ENCODE measurements at regions not wholly inside any gene's neighbourhood (a gene's known extent, or its start where the extent isn't known, plus 50 kb on each side); places are given as distances from the start of the nearest gene placed in this dataset.
"Not testable (repeated sequence)": the region's sequence is repeated elsewhere in the genome, so short reads cannot be mapped to it uniquely, and the experiment has no call there.

GRCh38 chr3:101913168-101913567 is 63.9 kb downstream of the NFKBIZ start:
- no peak for DNase-seq
- Histone ChIP-seq H3K4me3 (ENCODE audit: low read length in 2 of 2) (no peak overlapping the region), H3K36me3 (ENCODE audit: control insufficient read depth in 1 of 2, insufficient read depth in 2 of 2, low read length in 1 of 2) (no peaks in the 10 kb centered on the region), H3K27ac (ENCODE audit: low read depth in 1 of 2, low read length in 2 of 2) (no peak overlapping the region), H3K27me3 (ENCODE audit: control insufficient read depth in 1 of 2, insufficient read depth in 2 of 2, low read length in 1 of 2) (no peaks in the 10 kb centered on the region), H3K4me1 (ENCODE audit: control insufficient read depth in 1 of 2, insufficient read depth in 2 of 2, low read length in 2 of 2) (no peaks in the 10 kb centered on the region), H3K9me3 (ENCODE audit: control insufficient read depth, low read length) (no peaks in the 10 kb centered on the region)
- 49 to 52% methylated on average over 2 of the region's 2 CpGs for WGBS, 2 donors
- intact Hi-C loops (cut with DNase I) = no loop called here
- ATAC-seq (ENCODE audit: low FRiP score) = no peak

GRCh38 chr3:101917761-101918160 is 68.4 kb downstream of the NFKBIZ start:
- 98 to 100% methylated on average over 2 of the region's 2 CpGs for WGBS, 2 donors
- H3K4me3 ChIP-seq (ENCODE audit: low read length in 2 of 2); ATAC-seq (ENCODE audit: low FRiP score); H3K4me1 ChIP-seq (ENCODE audit: control insufficient read depth in 1 of 2, insufficient read depth in 2 of 2, low read length in 2 of 2); intact Hi-C loops (cut with DNase I); H3K27ac ChIP-seq (ENCODE audit: low read depth in 1 of 2, low read length in 2 of 2); H3K9me3 ChIP-seq (ENCODE audit: control insufficient read depth, low read length); DNase-seq; H3K36me3 ChIP-seq (ENCODE audit: control insufficient read depth in 1 of 2, insufficient read depth in 2 of 2, low read length in 1 of 2); H3K27me3 ChIP-seq (ENCODE audit: control insufficient read depth in 1 of 2, insufficient read depth in 2 of 2, low read length in 1 of 2): not testable (repeated sequence)

GRCh38 chr3:101922151-101922725 is 72.9 kb downstream of the NFKBIZ start:
- intact Hi-C loops (cut with DNase I); H3K36me3 ChIP-seq (ENCODE audit: control insufficient read depth in 1 of 2, insufficient read depth in 2 of 2, low read length in 1 of 2); DNase-seq; ATAC-seq (ENCODE audit: low FRiP score); H3K27ac ChIP-seq (ENCODE audit: low read depth in 1 of 2, low read length in 2 of 2); H3K27me3 ChIP-seq (ENCODE audit: control insufficient read depth in 1 of 2, insufficient read depth in 2 of 2, low read length in 1 of 2); H3K9me3 ChIP-seq (ENCODE audit: control insufficient read depth, low read length); H3K4me3 ChIP-seq (ENCODE audit: low read length in 2 of 2); H3K4me1 ChIP-seq (ENCODE audit: control insufficient read depth in 1 of 2, insufficient read depth in 2 of 2, low read length in 2 of 2): not testable (repeated sequence)
- WGBS, 2 donors = 83 to 87% methylated on average over 3 of the region's 3 CpGs

GRCh38 chr3:101924621-101925020 is 75.3 kb downstream of the NFKBIZ start:
- H3K27ac ChIP-seq (ENCODE audit: low read depth in 1 of 2, low read length in 2 of 2); H3K9me3 ChIP-seq (ENCODE audit: control insufficient read depth, low read length); H3K36me3 ChIP-seq (ENCODE audit: control insufficient read depth in 1 of 2, insufficient read depth in 2 of 2, low read length in 1 of 2); H3K4me1 ChIP-seq (ENCODE audit: control insufficient read depth in 1 of 2, insufficient read depth in 2 of 2, low read length in 2 of 2); H3K27me3 ChIP-seq (ENCODE audit: control insufficient read depth in 1 of 2, insufficient read depth in 2 of 2, low read length in 1 of 2); DNase-seq; H3K4me3 ChIP-seq (ENCODE audit: low read length in 2 of 2); ATAC-seq (ENCODE audit: low FRiP score); intact Hi-C loops (cut with DNase I): not testable (repeated sequence)
- WGBS, 2 donors = 97 to 100% methylated on average over 2 of the region's 2 CpGs

- H3K9me3 ChIP-seq (ENCODE audit: control insufficient read depth, low read length); H3K4me3 ChIP-seq (ENCODE audit: low read length in 2 of 2); H3K27me3 ChIP-seq (ENCODE audit: control insufficient read depth in 1 of 2, insufficient read depth in 2 of 2, low read length in 1 of 2); H3K36me3 ChIP-seq (ENCODE audit: control insufficient read depth in 1 of 2, insufficient read depth in 2 of 2, low read length in 1 of 2); DNase-seq; H3K27ac ChIP-seq (ENCODE audit: low read depth in 1 of 2, low read length in 2 of 2); H3K4me1 ChIP-seq (ENCODE audit: control insufficient read depth in 1 of 2, insufficient read depth in 2 of 2, low read length in 2 of 2); intact Hi-C loops (cut with DNase I); ATAC-seq (ENCODE audit: low FRiP score): not testable (repeated sequence)
- 94 to 100% methylated on average over 1 of the region's 1 CpG for whole genome bisulfite sequencing, 2 donors
Measured at GRCh38 chr3:101925124-101925523, 75.8 kb downstream of the NFKBIZ start.

GRCh38 chr3:101925564-101925963 is 76.2 kb downstream of the NFKBIZ start:
- WGBS, 2 donors = 64 to 81% methylated on average over 2 of the region's 2 CpGs
- Histone ChIP-seq H3K36me3 (ENCODE audit: control insufficient read depth in 1 of 2, insufficient read depth in 2 of 2, low read length in 1 of 2) (no peaks in the 10 kb centered on the region), H3K4me1 (ENCODE audit: control insufficient read depth in 1 of 2, insufficient read depth in 2 of 2, low read length in 2 of 2) (no peaks in the 10 kb centered on the region), H3K4me3 (ENCODE audit: low read length in 2 of 2) (no peak overlapping the region), H3K27ac (ENCODE audit: low read depth in 1 of 2, low read length in 2 of 2) (no peak overlapping the region), H3K9me3 (ENCODE audit: control insufficient read depth, low read length) (no peaks in the 10 kb centered on the region), H3K27me3 (ENCODE audit: control insufficient read depth in 1 of 2, insufficient read depth in 2 of 2, low read length in 1 of 2) (no peaks in the 10 kb centered on the region)
- ATAC-seq (ENCODE audit: low FRiP score) = no peak
- intact Hi-C loops (cut with DNase I) = no loop called here
- no peak for DNase-seq

- no peak for DNase-seq
- no peak overlapping the region for H3K27ac ChIP-seq (ENCODE audit: low read depth in 1 of 2, low read length in 2 of 2)
- no peaks in the 10 kb centered on the region for H3K27me3 ChIP-seq (ENCODE audit: control insufficient read depth in 1 of 2, insufficient read depth in 2 of 2, low read length in 1 of 2)
- H3K9me3 ChIP-seq (ENCODE audit: control insufficient read depth, low read length) = no peaks in the 10 kb centered on the region
- no peak overlapping the region for H3K4me3 ChIP-seq (ENCODE audit: low read length in 2 of 2)
- no peak for ATAC-seq (ENCODE audit: low FRiP score)
- no peaks in the 10 kb centered on the region for H3K4me1 ChIP-seq (ENCODE audit: control insufficient read depth in 1 of 2, insufficient read depth in 2 of 2, low read length in 2 of 2)
- intact Hi-C loops (cut with DNase I) = no loop called here
- H3K36me3 ChIP-seq (ENCODE audit: control insufficient read depth in 1 of 2, insufficient read depth in 2 of 2, low read length in 1 of 2) = no peaks in the 10 kb centered on the region
- 38 to 41% methylated on average over 7 of the region's 7 CpGs for WGBS, 2 donors
Measured at GRCh38 chr3:101926594-101927105, 77.3 kb downstream of the NFKBIZ start.

GRCh38 chr3:101928890-101929289 is 79.6 kb downstream of the NFKBIZ start:
- Histone ChIP-seq H3K36me3 (ENCODE audit: control insufficient read depth in 1 of 2, insufficient read depth in 2 of 2, low read length in 1 of 2) (no peaks in the 10 kb centered on the region), H3K27ac (ENCODE audit: low read depth in 1 of 2, low read length in 2 of 2) (no peak overlapping the region), H3K4me3 (ENCODE audit: low read length in 2 of 2) (no peak overlapping the region), H3K27me3 (ENCODE audit: control insufficient read depth in 1 of 2, insufficient read depth in 2 of 2, low read length in 1 of 2) (no peaks in the 10 kb centered on the region), H3K4me1 (ENCODE audit: control insufficient read depth in 1 of 2, insufficient read depth in 2 of 2, low read length in 2 of 2) (no peaks in the 10 kb centered on the region), H3K9me3 (ENCODE audit: control insufficient read depth, low read length) (no peaks in the 10 kb centered on the region)
- DNase-seq (no peak), ATAC-seq (ENCODE audit: low FRiP score) (no peak)
- WGBS, 2 donors = 87 to 93% methylated on average over 1 of the region's 1 CpG
- intact Hi-C loops (cut with DNase I) = no loop called here

GRCh38 chr3:101931081-101931480 is 81.8 kb downstream of the NFKBIZ start:
- no peak overlapping the region for H3K27ac ChIP-seq (ENCODE audit: low read depth in 1 of 2, low read length in 2 of 2)
- no peaks in the 10 kb centered on the region for H3K9me3 ChIP-seq (ENCODE audit: control insufficient read depth, low read length)
- intact Hi-C loops (cut with DNase I) = no loop called here
- no peaks in the 10 kb centered on the region for H3K27me3 ChIP-seq (ENCODE audit: control insufficient read depth in 1 of 2, insufficient read depth in 2 of 2, low read length in 1 of 2)
- H3K36me3 ChIP-seq (ENCODE audit: control insufficient read depth in 1 of 2, insufficient read depth in 2 of 2, low read length in 1 of 2) = no peaks in the 10 kb centered on the region
- DNase-seq = no peak
- H3K4me1 ChIP-seq (ENCODE audit: control insufficient read depth in 1 of 2, insufficient read depth in 2 of 2, low read length in 2 of 2) = no peaks in the 10 kb centered on the region
- no peak overlapping the region for H3K4me3 ChIP-seq (ENCODE audit: low read length in 2 of 2)
- 89 to 95% methylated on average over 1 of the region's 1 CpG for WGBS, 2 donors
- ATAC-seq (ENCODE audit: low FRiP score) = no peak
